Neuronal stem cell (in vitro differentiated cells): ENCODE measurements at regions not wholly inside any gene's neighbourhood (a gene's known extent, or its start where the extent isn't known, plus 50 kb on each side); places are given as distances from the start of the nearest gene placed in this dataset.
"Not testable (repeated sequence)": the region's sequence is repeated elsewhere in the genome, so short reads cannot be mapped to it uniquely, and the experiment has no call there.

Experiments
- DNase-seq: peaks from one replicate; pipeline ENCODE4 v3.0.0-alpha.2; 2013; ENCODE audit warnings: low spot score
- H2AFZ ChIP-seq: one replicate; pipeline ENCODE4 v1.6.1; 2013; ENCODE audit warnings: mild to moderate bottlenecking, low read length, inconsistent platforms
- H2AK5ac ChIP-seq: 2 replicates; pipeline ENCODE4 v1.6.1; 2013; ENCODE audit warnings: low read depth, mild to moderate bottlenecking, inconsistent platforms, low read length, moderate library complexity, mixed read lengths
- H2BK120ac ChIP-seq: 2 replicates; pipeline ENCODE4 v1.6.1; 2013; ENCODE audit warnings: low read depth, mild to moderate bottlenecking, inconsistent platforms, low read length, moderate library complexity, mixed read lengths
- H2BK12ac ChIP-seq: one replicate; pipeline ENCODE4 v1.6.1; 2013; ENCODE audit warnings: low read length, inconsistent platforms
- H2BK15ac ChIP-seq: 2 replicates; pipeline ENCODE4 v1.6.1; 2013; ENCODE audit warnings: mild to moderate bottlenecking, low read length, inconsistent platforms, mixed read lengths
- H2BK5ac ChIP-seq: one replicate; pipeline ENCODE4 v1.6.1; 2013; ENCODE audit warnings: inconsistent platforms, mild to moderate bottlenecking, low read length, moderate library complexity
- H3K14ac ChIP-seq: one replicate; pipeline ENCODE4 v1.6.1; 2013; ENCODE audit warnings: low read length, inconsistent platforms
- H3K18ac ChIP-seq: 2 replicates; pipeline ENCODE4 v1.6.1; 2013; ENCODE audit warnings: low read length, inconsistent platforms
- H3K23ac ChIP-seq: 2 replicates; pipeline ENCODE4 v1.6.1; 2013; ENCODE audit warnings: low read depth, mild to moderate bottlenecking, mixed read lengths, low read length, inconsistent platforms; ENCODE audit not compliant: poor library complexity
- H3K27ac ChIP-seq: replicated peaks from 3 replicates; pipeline ENCODE4 v1.5.1; 2013; ENCODE audit warnings: low read length, inconsistent platforms
- H3K27me3 ChIP-seq, 3 experiments: 2 replicates each; pipeline ENCODE4 v1.6.1; 2013; ENCODE audit warnings: low read length in 3 of 3, mild to moderate bottlenecking in 2 of 3, inconsistent platforms in 1 of 3, low read depth in 1 of 3, mixed read lengths in 1 of 3, moderate library complexity in 1 of 3; ENCODE audit not compliant: control insufficient read depth in 3 of 3, insufficient read depth in 3 of 3
- H3K36me3 ChIP-seq, 2 donors: replicated peaks in 1 of 2; 2 replicates each; pipeline ENCODE4 v1.6.1; 2013; ENCODE audit warnings: low read length in 2 of 2; ENCODE audit not compliant: control insufficient read depth in 2 of 2, insufficient read depth in 2 of 2
- H3K4ac ChIP-seq: 2 replicates; pipeline ENCODE4 v1.6.1; 2013; ENCODE audit warnings: inconsistent platforms, mild to moderate bottlenecking, low read length, moderate library complexity
- H3K4me1 ChIP-seq, 2 donors: 1 replicate in 1 of 2; 2 replicates in 1 of 2; pipeline ENCODE4 v1.6.1; 2013; ENCODE audit warnings: low read length in 2 of 2, low read depth in 1 of 2; ENCODE audit not compliant: control insufficient read depth in 2 of 2, insufficient read depth in 1 of 2
- H3K4me2 ChIP-seq: one replicate; pipeline ENCODE4 v1.6.1; 2013; ENCODE audit warnings: mild to moderate bottlenecking, low read length, inconsistent platforms; ENCODE audit not compliant: insufficient read depth, poor library complexity, severe bottlenecking
- H3K4me3 ChIP-seq, 2 donors: 2 replicates each; pipeline ENCODE4 v1.5.1; 2013; ENCODE audit warnings: low read length in 2 of 2, mild to moderate bottlenecking in 2 of 2, inconsistent platforms in 1 of 2, moderate library complexity in 1 of 2
- H3K79me1 ChIP-seq: one replicate; pipeline ENCODE4 v1.6.1; 2013; ENCODE audit warnings: low read depth, mild to moderate bottlenecking, inconsistent platforms, low read length, moderate library complexity
- H3K9ac ChIP-seq: one replicate; pipeline ENCODE4 v1.6.1; 2013; ENCODE audit warnings: mild to moderate bottlenecking, low read depth, low read length, inconsistent platforms; ENCODE audit not compliant: poor library complexity
- H3K9me3 ChIP-seq, 2 donors: replicated peaks in 1 of 2; 2 replicates each; pipeline versions ENCODE3 to v1.6.1; 2013; ENCODE audit warnings: low read length in 2 of 2, mild to moderate bottlenecking in 2 of 2, inconsistent platforms in 1 of 2, low read depth in 1 of 2, mixed read lengths in 1 of 2, moderate library complexity in 1 of 2; ENCODE audit not compliant: control insufficient read depth in 2 of 2, insufficient read depth in 1 of 2
- H4K8ac ChIP-seq: one replicate; pipeline ENCODE4 v1.6.1; 2013; ENCODE audit warnings: low read depth, mild to moderate bottlenecking, inconsistent platforms, low read length, moderate library complexity
- H4K91ac ChIP-seq: one replicate; pipeline ENCODE4 v1.6.1; 2013; ENCODE audit warnings: low read length, low read depth, mild to moderate bottlenecking, inconsistent platforms; ENCODE audit not compliant: poor library complexity
- WGBS, 2 donors: extraction: QIAGEN DNeasy Blood & Tissue Kit; methylation state at CpG; one replicate each; pipeline ENCODE4 v1.1.7; 2013; ENCODE audit warnings: missing lambda C conversion rate in 2 of 2, mixed read lengths in 1 of 2; ENCODE audit not compliant: insufficient read length in 2 of 2, insufficient replicate concordance in 1 of 2; ENCODE audit errors: extremely low coverage in 2 of 2; 5-methylcytosine and 5-hydroxymethylcytosine counted together

GRCh38 chr7:155239431-155240087 lies 58.1 kb upstream of the INSIG1 start:
- not testable (repeated sequence) for H3K18ac ChIP-seq, H3K4ac ChIP-seq, H3K23ac ChIP-seq, H2AK5ac ChIP-seq, H3K4me3 ChIP-seq, H3K4me1 ChIP-seq, H2BK15ac ChIP-seq, DNase-seq, H2BK12ac ChIP-seq, H2BK5ac ChIP-seq, H4K91ac ChIP-seq, H3K27ac ChIP-seq, H3K36me3 ChIP-seq, H2AFZ ChIP-seq, H2BK120ac ChIP-seq, H3K14ac ChIP-seq, H4K8ac ChIP-seq, H3K4me2 ChIP-seq, H3K79me1 ChIP-seq, H3K9ac ChIP-seq, H3K9me3 ChIP-seq
- WGBS, 2 donors: no CpG with 5 or more reads among the region's 14 CpGs
- H3K27me3 ChIP-seq: peaks cover 0 to 13% (median 0%) of the 10 kb centered on the region in 3 experiments

- H3K27ac ChIP-seq: no peak overlapping the region
- H3K27me3 ChIP-seq: peaks cover 0 to 22% (median 0%) of the 10 kb centered on the region in 3 experiments
- H3K36me3 ChIP-seq: no peaks in the 10 kb centered on the region
- H3K4me2 ChIP-seq: no peak overlapping the region
- H2AFZ ChIP-seq: no peak overlapping the region
- H4K91ac ChIP-seq: no peak overlapping the region
- H3K18ac ChIP-seq: no peak overlapping the region
- no peak overlapping the region for H3K14ac ChIP-seq
- no peak overlapping the region for H3K4ac ChIP-seq
- H2BK120ac ChIP-seq: no peak overlapping the region
- H2BK5ac ChIP-seq: no peak overlapping the region
- no peak overlapping the region for H3K4me3 ChIP-seq
- H2AK5ac ChIP-seq: no peak overlapping the region
- H3K9ac ChIP-seq: no peak overlapping the region
- H3K23ac ChIP-seq: no peak overlapping the region
- no peaks in the 10 kb centered on the region for H3K79me1 ChIP-seq
- no peaks in the 10 kb centered on the region for H3K4me1 ChIP-seq
- no CpG with 5 or more reads among the region's 5 CpGs for WGBS, 2 donors
- H2BK12ac ChIP-seq: no peak overlapping the region
- DNase-seq: no peak
- no peak overlapping the region for H2BK15ac ChIP-seq
- H3K9me3 ChIP-seq: no peaks in the 10 kb centered on the region
- H4K8ac ChIP-seq: no peak overlapping the region
Observed at GRCh38 chr7:155244675-155245074, 53.0 kb upstream of the INSIG1 start.

GRCh38 chr7:155247479-155248365 lies 50.0 kb upstream of the INSIG1 start:
- Histone ChIP-seq H3K14ac (no peak overlapping the region), H3K36me3 (no peaks in the 10 kb centered on the region), H4K91ac (no peak overlapping the region), H3K4me1 (no peaks in the 10 kb centered on the region), H3K79me1 (no peaks in the 10 kb centered on the region), H3K27me3 (peaks cover 0 to 30% (median 0%) of the 10 kb centered on the region in 3 experiments), H2BK12ac (no peak overlapping the region), H2AFZ (no peak overlapping the region), H2AK5ac (no peak overlapping the region), H3K9ac (no peak overlapping the region), H3K9me3 (no peaks in the 10 kb centered on the region), H2BK120ac (no peak overlapping the region), H3K4ac (no peak overlapping the region), H3K4me3 (no peak overlapping the region), H3K27ac (no peak overlapping the region), H4K8ac (no peak overlapping the region), H2BK5ac (no peak overlapping the region), H3K18ac (no peak overlapping the region), H2BK15ac (no peak overlapping the region), H3K23ac (peak overlapping the region; percentile 2), H3K4me2 (no peak overlapping the region)
- no CpG with 5 or more reads among the region's 14 CpGs for WGBS, 2 donors
- no peak for DNase-seq
